GM21390 (cell line): ENCODE measurements at regions not wholly inside any gene's neighbourhood (a gene's known extent, or its start where the extent isn't known, plus 50 kb on each side); places are given as distances from the start of the nearest gene placed in this dataset.
"Not testable (repeated sequence)": the region's sequence is repeated elsewhere in the genome, so short reads cannot be mapped to it uniquely, and the experiment has no call there.

Experiments
- ATAC-seq: cut with Tn5 transposase; IDR thresholded peaks from one replicate; pipeline ENCODE4 v1.9.1; 2021; ENCODE audit not compliant: unreplicated experiment

GRCh38 chr1:58201492-58202106, 344.9 kb downstream of the OMA1 start:
- ATAC-seq = no peak

- no peak for ATAC-seq
Observed at GRCh38 chr1:58200437-58200836, 346.1 kb downstream of the OMA1 start.

GRCh38 chr1:58197811-58198210, 348.7 kb downstream of the OMA1 start:
- no peak for ATAC-seq

DNA sequence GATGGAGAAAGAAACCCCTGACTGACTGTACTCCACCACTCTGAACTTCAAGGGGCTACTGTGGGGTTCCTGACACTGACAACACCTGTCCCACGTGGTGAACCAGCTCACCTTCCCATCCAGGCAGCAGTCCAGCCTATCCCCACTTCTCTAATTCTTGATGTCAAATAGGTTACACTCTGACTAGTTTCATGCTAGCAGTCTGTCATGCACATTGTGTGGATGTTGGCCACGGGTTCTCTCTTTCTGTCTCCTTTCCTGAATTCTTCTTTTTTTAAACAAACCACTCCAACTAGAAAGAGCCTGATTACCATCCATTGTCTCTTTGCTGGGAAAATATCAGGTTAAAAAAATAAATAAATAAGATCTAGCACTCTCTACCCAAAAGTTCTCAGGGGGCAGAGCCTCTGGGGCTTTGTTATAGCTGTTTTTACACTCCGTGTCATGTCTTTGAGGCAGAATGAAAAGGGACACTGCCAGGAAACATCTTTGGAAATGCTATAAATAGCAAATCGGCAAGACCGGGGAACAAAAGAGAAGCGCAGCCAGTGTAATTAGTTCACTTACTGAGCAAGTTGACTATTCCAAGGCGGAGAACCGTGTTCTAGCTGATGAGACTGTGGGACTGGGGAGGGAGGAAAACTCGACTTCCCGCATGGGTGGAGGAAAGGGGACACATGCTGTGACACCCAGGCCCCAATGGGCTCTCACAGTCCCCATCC, 356.1 kb downstream of the OMA1 start:
- no peak for ATAC-seq

- ATAC-seq = no peak
Observed at GRCh38 chr1:58189453-58189852, 357.1 kb downstream of the OMA1 start.

GRCh38 chr1:58183286-58183685, 363.2 kb downstream of the OMA1 start:
- ATAC-seq = no peak

DNA sequence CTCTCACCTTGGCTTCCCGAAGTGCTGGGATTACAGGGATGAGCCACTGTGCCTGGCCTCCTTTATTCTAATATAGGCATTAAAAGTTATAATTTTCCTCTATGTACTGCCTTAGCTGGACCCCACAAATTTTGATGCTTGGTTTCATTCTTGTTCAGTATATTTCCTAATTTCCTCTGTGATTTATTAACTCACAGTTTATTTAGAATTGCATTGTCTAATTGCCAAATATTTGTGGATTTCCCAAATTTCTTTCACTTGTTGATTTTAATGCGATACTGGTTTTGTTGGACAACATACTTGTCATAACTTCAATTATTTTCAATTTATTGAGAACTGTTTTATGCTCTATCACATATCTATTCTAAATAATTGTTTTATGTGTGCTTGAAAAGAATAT, 366.0 kb downstream of the OMA1 start:
- ATAC-seq = no peak

- ATAC-seq = not testable (repeated sequence)
Observed at GRCh38 chr1:58169160-58169559, 377.4 kb downstream of the OMA1 start.

DNA sequence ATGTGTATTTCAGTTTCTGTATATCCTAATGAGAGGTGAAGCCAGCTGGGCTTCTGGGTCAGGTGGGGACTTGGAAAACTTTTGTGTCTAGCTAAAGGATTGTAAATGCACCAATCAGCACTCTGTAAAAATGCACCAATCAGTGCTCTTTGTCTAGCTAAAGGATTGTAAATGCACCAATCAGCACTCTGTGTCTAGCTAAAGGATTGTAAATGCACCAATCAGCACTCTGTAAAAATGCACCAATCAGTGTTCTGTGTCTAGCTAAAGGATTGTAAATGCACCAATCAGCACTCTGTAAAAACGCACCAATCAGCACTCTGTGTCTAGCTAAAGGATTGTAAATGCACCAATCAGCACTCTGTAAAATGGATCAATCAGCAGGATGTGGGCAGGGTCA, 379.4 kb downstream of the OMA1 start:
- ATAC-seq = not testable (repeated sequence)

DNA sequence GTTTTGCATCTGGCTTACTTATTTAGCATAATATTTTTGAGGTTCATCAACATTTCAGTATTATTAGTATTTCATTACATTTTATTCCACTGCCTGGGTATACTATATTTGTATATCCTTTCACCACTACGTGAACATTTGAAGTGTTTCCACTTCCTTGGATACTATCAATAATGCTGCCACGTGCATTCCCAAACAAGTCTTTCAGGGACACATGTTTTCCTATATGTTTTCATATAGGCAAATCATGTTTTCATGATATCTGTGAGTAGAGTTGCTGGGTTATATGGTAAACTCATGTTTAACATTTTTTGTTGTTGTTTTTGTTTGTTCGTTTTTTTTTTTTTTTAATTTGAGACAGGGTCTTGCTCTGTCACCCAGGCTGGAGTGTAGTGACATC, 380.1 kb downstream of the OMA1 start:
- no peak for ATAC-seq

DNA sequence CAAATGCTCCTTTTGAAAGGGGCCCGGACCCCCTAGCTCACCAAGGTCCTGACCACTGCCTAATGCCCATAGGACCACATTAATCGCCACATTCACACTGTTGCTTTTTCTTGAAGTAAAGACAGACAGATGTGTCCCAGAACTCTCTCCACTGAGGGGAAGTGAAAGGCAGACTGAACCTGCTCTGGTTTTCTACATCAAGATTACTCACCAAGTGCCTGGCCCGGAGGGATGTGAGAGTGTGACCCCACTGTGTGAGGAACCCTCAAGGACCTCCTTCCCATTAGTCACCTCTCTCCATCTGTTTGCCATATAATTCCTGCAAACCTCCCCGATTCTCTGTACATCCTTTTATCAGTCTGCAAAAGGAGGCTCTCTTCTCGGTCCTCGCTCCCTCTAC, 381.5 kb downstream of the OMA1 start:
- ATAC-seq = no peak

DNA sequence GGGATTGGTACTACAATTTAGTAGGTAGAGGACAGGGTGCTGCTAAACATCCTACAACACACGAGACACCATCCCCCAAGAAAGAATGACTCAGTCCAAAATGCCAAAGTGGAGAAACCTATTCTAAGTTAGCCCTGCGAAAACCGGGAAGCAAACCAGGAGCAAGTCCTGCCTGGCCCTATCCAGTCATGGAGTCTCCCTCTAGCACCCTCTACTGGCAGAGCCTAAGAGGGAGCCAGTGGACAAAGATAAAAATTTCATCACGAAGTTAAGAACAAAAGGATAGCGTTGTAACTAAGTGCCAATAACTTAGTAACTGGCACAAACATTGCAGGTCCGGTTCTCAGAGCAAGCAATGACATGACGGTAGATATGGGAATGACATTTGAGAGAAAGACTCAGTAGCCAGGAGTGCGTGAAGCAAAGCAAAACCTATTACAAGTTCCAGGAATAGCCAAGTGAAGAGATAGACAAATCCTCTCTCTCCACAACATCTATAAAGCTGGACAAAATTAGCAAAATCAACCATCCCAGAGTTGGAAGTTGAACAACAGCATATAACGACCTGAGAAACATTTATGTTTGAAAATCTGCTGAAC, 383.5 kb downstream of the OMA1 start:
- peak; percentile 71 for ATAC-seq

- ATAC-seq = no peak
Observed at GRCh38 chr1:58159434-58159830, 387.1 kb downstream of the OMA1 start.

DNA sequence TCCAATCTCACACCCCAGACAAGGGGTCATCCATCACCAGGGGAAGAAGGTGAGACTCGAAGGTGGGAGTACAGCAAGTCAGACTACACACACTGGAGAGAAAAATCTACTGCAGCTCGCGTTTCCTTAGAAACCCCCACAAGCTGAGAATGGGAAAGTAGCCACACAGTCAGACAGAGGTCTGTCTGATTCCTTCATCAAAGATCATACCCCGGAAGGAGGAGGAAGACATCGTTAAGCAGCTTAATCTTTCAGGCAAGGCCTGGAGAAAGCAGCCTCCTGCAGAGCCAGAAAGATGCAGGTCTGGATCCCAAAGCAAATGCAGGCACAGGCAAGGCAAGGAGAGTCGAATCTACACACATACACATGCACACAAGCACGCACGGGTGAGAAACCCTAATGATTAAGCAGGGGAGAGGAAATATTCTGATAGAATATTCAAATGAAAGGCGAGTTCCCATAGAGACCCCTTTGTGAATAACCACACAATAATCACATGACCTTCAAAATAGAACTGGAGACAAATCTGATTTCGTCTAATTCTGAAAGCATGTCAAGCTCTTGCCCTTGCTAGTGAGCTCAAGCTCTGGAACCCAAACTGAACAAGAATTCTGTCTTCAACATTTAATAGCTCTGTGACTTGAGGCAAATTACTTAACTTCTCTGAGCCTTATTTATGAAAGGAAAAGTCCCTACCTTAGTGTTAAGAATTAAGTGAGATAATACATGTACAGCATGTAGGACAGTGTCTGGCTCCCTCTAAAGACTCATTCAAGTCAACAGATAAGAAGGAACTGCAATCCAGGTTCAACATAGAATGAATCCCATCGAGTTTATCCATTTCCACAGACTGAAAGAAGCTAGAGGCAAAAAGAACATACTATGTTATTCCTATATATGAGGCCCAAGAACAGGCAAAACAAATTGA, 387.8 kb downstream of the OMA1 start:
- ATAC-seq = no peak

DNA sequence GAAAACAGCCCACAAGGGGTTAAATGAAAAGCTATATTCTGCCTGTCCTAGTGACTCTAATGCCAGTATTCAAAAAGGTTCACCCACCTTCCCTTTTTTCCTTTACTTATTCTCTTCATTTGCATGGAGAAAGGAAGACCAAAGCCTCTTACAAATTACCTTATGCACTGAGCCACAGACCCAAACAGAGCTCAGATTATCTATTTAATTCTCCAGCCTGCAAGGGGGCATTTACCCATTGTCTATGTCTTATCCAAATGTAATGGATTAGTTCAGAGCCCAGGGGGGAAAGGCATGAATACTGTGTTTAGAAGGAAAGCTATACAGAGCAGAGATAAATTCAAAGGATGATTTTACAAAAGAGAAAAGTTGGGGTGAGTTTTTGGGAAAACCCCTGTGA, 388.5 kb downstream of the OMA1 start:
- no peak for ATAC-seq

GRCh38 chr1:58157256-58157655, 389.3 kb downstream of the OMA1 start:
- ATAC-seq = no peak

- no peak for ATAC-seq
Observed at GRCh38 chr1:58156831-58157230, 389.7 kb downstream of the OMA1 start.

- ATAC-seq = peak; percentile 57
Observed at GRCh38 chr1:58156124-58156468, 390.4 kb downstream of the OMA1 start.

- ATAC-seq = peak; percentile 23
Observed at GRCh38 chr1:58155418-58156123, 391.0 kb downstream of the OMA1 start.

GRCh38 chr1:58154256-58154655, 392.3 kb downstream of the OMA1 start:
- no peak for ATAC-seq

DNA sequence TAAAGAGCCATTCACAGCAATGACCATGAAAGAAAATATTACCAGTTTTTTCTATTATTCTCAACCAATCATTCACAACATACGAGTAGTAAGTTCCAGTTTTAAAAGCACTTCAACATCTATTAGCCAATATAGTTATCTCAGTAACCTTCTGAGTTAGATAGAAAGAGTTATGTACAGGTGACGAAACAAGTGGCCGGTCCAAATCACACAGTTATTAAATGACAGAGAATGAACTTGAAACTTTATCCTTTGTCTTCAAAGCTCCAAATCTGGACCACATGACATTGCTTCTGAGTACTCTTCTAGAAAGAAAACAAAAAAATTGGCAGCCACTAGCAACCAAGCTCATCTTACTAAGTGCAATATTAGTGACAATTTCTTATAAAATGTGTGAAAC, 393.8 kb downstream of the OMA1 start:
- ATAC-seq = no peak
